Stimulated activated CD4-positive, alpha-beta T cell treated with anti-CD3 and anti-CD28 coated beads, Interleukin-1b, Interleukin-23, amount 100 ng/mL, for 4 hours (primary cell): ENCODE measurements at regions not wholly inside any gene's neighbourhood (a gene's known extent, or its start where the extent isn't known, plus 50 kb on each side); places are given as distances from the start of the nearest gene placed in this dataset.
"Not testable (repeated sequence)": the region's sequence is repeated elsewhere in the genome, so short reads cannot be mapped to it uniquely, and the experiment has no call there.

Experiments used
- DNase-seq, 2 donors: peaks; one replicate each; pipeline ENCODE4 v3.0.0-alpha.2; 2020; ENCODE audit warnings: low read depth in 2 of 2

DNA sequence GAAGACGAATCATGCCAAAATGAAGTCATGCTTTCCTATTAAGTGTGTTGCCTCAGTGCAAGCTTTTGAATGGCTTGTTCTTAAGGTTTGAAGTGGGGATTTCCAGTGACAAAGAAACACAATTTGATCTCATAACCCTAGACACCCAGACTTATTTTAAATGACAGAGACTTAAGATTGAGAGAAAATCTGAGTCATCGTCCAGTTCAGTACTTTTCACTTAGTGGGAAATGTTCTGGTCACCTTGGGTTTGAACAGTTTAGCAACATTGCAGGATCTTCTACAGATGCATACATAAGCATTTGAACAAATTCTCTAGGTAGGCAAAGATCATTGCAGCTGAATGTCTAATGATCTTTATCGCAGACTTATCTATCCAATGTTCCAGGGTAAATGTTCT lies 926.7 kb upstream of the ADAMTS5 start:
- DNase-seq = not testable (repeated sequence)

DNA sequence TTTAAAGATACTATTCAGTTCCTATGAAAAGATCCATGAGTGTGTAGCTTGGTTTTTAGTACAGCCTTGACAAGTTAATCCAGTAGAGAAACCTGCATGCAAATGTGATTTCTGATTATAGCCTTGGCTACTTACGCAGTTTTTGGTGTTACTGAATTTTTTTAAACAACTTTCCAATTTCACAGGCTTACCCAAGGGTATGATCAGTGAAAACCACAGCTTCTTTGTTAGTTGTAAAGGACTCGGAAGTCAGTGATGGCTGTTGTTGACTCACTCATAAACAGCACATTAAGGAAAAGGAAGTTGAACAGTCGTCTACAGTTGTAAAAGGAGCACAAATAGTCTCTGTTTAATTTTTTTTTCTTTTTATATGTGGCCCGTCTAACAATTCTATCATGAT lies 924.6 kb upstream of the ADAMTS5 start:
- DNase-seq = not testable (repeated sequence)

DNA sequence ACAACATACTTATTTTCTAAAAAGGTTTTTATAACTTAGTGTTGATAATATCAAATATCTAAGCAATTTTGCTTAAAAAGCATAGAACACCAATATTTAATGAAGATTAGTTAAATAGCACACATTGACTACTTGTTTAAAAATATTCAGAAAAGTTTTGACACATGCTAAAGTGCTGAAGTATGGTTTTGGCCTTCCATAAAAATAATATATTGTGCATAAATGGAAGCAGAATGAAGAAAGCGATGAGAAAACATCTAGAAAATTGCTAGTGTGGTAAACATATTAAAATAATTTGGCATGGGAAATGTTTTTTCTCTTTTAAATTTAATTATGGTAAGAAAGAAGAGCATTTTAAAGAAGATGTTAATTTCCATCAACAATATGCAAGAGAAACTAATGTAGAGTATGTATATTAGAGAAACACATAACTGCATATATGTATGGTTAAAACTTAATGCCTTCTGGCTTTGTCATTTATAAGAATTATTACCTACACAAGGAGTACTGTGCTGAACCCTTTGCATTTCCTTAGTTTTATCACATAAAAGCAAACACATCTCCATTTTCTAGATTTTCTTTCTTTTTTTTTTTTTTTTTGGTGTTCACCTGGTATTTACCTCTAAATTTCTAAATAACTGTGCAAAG lies 921.0 kb upstream of the ADAMTS5 start:
- DNase-seq = not testable (repeated sequence)

DNA sequence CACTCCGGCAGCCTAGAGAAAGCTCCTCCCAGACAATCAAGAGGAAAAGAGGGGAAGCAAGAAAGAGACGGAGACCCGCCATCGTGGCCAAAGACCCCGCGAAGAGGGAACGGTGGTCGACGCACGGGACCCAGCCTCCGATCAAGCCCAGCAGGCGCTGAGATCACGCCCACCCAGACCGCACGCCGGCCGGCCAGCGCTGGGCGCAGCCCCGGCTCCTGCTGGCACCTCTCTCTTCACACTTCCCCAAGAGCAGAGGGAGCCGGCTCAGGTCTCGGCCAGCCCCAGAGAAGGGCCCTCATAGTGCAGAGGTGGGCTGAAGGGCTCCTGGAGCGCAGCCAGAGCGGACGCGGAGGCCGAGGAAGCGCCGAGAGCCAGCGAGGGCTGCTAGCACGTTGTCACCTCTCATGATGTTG lies 918.4 kb upstream of the ADAMTS5 start:
- no peak for DNase-seq

GRCh38 chr21:27881331-27881730 lies 914.4 kb upstream of the ADAMTS5 start:
- DNase-seq = not testable (repeated sequence)

DNA sequence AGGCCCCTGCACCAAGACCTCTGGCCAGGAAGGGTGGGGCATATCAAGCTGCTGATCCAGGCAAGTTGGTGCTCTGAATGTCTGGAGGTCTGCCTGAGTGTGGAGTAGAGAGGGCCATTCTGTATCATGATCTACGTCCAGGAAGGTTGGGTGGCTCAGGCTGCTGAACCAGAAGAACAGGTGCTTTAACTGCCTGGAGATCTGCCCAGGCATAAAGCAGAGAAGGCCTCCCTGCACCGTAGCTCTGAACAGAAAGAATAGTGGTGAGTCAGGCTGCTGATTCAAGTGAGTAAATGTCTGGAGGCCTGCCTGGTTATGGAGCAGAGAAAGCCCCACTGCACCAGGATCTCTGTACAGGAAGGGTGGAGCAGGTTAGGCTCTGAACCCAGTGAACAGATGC lies 905.5 kb upstream of the ADAMTS5 start:
- not testable (repeated sequence) for DNase-seq

DNA sequence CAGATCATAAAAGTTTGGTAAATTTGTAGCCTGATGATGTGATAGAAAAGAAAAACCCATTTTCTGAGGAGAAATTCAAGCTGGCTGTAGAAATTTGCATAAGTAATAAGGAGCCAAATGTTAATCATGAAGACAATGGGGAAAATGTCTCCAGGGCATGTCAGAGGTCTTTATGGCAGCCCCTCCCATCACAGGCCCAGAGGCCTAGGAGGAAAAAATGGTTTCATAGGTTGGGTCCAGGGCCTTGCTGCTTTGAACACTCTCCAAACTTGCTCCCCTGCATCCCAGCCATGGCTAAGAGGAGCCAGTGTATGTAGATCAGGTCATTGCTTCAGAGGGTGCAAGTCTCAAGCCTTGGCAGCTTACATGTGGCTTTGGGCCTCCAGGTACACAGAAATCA lies 903.9 kb upstream of the ADAMTS5 start:
- DNase-seq = not testable (repeated sequence)

DNA sequence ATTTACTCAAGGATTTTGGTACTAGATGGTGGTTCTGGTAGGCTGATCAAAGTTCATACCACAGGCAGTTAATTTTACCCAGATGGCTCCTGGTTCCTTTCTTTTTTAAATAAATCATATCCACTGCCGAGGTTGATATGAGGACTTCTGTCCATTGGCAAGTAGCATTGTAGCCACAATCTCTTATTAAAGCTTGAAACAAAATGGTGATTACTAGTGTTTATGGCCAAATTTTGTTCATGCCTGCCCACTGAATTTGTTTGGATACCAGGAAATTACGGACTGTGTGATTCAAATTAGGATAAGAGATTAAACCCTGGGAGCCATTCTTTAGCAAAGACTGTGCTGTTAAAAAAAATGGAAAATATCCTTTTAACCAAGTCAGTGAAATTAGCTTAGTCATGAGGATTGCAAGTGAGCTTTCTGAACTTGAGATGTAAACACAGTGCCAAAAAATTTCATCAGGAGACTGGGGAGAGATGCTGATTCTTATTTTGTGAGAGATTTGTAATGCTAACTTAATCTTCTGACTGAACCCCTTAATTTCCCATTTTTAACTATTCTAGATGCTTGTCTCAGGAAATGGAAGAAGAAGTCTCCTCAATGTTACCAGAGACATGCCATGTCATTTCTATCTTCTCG lies 893.5 kb upstream of the ADAMTS5 start:
- DNase-seq = not testable (repeated sequence)

DNA sequence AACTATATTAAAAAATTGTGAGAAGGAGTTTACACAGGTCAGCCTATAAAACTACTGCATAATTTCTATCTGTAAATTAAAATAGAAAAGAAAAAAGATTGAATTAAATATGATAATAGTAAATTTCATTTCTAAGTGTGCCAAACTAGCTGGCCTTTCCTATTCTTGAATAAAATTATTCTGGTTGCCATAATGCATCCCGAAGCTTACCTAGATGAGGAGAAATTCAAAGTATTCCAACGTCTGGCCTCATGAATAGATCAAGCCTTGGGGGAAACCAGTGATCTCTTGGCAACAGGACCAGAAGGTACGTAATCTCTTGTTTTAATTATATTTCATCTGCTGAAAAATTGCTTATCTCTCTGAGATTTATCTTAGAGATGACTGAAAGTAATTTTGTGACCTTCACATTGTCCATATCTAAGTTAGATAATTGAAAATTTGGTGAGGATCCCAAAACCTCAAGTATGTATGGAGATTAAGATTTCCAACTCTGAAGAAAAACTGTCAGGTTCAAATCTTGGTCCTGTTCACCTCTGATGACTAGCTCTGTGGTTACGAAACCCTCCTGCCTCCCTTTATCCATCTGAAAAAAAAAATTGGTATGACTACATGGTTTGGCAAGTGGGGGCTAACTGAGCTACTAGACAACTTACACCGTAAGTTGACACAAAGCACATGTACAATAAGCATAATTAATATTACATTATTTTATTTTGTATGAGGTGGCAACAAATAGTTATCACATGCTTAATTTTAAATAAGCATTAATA lies 891.4 kb upstream of the ADAMTS5 start:
- DNase-seq = not testable (repeated sequence)

- DNase-seq = not testable (repeated sequence)
Measured at GRCh38 chr21:27856988-27857387, 890.1 kb upstream of the ADAMTS5 start.

DNA sequence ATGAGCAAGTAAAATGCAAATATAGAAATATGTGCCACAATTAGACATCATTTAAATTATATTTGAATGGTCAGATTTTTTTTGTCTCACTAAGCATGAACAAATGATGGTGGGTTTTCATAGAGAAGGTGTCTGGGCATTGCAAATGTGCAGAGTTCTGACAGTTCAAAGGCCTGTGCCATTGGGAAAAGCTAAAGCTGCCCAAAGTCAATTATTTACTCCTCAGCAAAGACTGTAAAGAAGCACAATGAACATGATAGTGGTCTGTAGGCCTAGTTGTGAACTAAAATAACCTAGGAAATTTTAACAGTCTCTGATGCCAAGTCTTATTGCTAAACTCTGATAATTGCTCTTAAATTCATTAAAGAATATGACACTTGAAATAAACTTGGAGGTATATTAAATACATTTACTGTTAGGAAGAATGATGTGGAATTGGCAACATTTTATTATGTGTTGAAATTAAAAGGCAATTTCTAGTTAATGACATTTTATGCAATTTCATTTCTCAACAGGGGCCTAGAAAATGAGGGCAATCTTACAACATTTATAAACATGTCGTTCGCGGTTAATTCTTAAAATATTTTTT lies 874.3 kb upstream of the ADAMTS5 start:
- DNase-seq = no peak

DNA sequence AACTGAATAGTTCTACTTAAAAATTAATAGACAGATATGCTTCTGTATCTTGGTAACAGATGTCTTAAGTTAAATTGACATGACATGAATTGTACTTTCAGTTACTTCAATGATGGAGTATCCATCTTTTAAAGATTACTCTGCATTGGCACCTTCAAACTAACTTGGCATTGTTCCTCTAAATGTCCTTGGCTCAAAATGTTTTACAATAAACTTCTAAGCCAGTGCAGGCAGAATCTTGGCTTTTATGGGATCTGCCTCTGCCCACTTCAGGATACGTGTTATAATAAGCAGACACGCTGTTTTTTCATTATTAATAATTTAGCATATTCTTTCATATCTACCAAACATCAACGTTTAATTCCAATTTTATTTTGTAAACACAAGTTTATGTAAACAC lies 873.4 kb upstream of the ADAMTS5 start:
- no peak for DNase-seq

- no peak for DNase-seq
Measured at GRCh38 chr21:27839512-27840115, 872.7 kb upstream of the ADAMTS5 start.

DNA sequence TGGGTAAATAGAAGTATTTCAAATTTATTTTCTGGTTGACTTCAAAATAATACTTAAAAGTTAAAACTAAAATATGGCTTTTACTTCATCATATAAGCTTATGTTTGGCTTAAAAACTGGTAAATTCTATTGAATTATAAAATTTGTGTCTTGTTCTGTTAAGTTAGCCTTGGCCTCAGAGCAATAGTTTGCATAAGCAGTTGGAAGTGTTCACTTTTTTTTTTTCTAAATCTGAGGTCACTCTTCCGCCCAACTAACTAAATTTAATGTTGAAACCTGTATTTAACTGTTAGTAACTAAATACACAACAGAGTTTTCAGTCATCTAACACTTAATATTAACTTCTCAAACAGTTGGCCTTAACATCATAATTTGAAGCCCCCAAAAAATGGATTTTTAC lies 871.7 kb upstream of the ADAMTS5 start:
- no peak for DNase-seq

GRCh38 chr21:27837936-27838335 lies 871.0 kb upstream of the ADAMTS5 start:
- no peak for DNase-seq

DNA sequence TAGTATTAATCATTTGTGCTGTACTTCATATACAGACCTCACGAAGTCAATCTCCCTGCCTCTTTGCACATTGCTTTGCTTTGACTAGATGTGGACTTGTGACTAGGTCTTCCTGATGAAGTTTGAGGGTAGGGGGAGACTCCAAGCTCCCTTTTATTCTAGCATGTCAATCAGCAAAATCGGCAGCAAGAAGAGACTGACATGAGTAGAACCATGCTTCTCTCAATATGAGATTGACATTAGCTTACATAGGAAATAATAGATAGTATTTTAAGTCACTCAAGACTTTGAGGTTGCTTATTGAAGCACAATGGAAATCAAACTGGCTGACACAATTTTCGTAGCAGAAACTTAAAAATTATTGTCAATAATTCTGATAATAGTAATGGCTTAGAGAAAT lies 866.4 kb upstream of the ADAMTS5 start:
- no peak for DNase-seq

DNA sequence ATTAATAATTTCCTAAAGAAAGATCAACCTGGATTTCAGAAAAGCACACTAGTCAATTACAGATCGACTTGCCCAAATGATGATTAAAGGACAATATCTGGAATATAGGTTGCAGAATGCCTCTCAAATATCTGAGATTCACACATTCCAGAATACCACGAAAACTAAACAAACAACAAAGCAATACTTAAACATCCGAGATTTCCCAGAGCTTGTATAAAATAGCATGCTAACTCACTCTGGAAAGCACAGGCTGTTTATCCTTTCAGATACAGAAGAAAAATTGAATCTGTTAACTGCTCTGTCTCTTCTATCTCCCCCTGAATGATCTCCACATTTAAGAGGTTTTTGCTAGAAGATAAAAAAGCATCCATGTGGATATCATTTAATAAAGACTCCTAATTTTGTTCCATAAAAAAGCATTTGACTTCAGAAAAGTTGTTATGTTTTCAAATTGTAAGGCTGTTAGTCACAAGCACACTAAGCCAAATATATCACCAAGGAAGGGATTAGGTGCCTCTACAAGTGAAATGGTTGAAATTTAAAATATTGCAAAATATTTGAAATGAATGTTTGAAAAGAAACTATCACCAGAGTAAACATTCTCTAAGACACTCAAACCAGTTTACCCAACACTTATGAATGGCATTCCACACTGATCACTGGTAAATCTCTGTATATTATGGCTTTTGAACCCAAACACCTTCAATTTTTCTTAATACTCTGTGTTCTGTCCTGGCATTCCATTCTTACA lies 865.1 kb upstream of the ADAMTS5 start:
- DNase-seq = no peak

- DNase-seq = no peak
Measured at GRCh38 chr21:27831177-27831576, 864.3 kb upstream of the ADAMTS5 start.

GRCh38 chr21:27827972-27828371 lies 861.1 kb upstream of the ADAMTS5 start:
- no peak for DNase-seq

- DNase-seq = no peak
Measured at GRCh38 chr21:27825035-27825434, 858.1 kb upstream of the ADAMTS5 start.

DNA sequence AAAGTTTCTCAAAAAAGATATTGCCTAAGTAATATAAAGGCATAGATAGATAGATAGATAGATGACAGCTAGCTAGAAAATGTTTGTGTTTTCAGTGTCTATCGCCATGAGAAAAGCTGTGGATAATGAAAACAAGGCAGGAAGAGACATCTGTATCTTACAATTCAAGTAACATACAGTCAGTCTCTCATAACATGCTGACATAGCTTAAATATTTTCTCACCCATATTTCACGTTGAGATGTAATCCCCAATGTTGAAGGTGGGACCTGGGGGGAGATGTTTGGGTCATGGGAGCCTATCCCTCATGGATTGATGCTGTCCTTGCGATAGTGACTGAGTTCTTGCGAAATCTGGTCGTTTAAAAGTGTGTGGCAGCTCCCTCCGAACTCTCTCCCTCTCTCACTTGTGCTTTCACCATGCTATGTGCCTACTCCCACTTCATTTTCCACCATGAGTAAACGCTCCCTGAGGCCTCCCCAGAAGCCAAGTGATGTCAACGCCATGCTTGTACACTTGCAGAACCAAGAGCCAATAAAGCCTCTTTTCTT lies 856.8 kb upstream of the ADAMTS5 start:
- no peak for DNase-seq
